ENCODE measurements at regions not wholly inside any gene's neighbourhood (a gene's known extent, or its start where the extent isn't known, plus 50 kb on each side); places are given as distances from the start of the nearest gene placed in this dataset.

DNA sequence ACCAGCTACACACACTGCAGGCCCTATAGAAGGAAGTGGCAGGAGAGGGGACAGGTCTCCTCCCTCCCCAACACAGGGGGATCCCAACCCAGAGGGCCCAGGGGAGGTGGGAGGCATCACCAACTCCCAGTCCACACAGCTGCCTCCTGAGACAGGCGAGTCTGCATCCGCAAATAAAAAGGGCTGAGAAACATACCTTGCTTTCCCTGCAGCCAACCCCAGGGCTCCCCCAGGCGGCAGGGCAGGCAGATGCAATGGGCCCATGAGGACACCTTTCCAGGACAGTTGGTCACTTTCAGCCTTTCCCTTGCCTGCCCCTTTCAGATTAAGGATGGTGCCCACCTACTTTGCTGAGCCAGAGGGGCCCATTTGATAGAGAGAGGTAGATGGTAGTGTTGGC, 180.0 kb downstream of the BRD1 start:
- no peak for DNase-seq (ENCODE audit: low spot score)
- Histone ChIP-seq H3K4me3 (no peak overlapping the region), H3K9me3 (peaks cover 0 to 5% of the 10 kb centered on the region in 2 donors), H3K4me1 (no peaks in the 10 kb centered on the region), H3K27me3 (no peaks in the 10 kb centered on the region), H3K36me3 (no peaks in the 10 kb centered on the region), H3K27ac (no peak overlapping the region)
- TF ChIP-seq, protein P1, sequence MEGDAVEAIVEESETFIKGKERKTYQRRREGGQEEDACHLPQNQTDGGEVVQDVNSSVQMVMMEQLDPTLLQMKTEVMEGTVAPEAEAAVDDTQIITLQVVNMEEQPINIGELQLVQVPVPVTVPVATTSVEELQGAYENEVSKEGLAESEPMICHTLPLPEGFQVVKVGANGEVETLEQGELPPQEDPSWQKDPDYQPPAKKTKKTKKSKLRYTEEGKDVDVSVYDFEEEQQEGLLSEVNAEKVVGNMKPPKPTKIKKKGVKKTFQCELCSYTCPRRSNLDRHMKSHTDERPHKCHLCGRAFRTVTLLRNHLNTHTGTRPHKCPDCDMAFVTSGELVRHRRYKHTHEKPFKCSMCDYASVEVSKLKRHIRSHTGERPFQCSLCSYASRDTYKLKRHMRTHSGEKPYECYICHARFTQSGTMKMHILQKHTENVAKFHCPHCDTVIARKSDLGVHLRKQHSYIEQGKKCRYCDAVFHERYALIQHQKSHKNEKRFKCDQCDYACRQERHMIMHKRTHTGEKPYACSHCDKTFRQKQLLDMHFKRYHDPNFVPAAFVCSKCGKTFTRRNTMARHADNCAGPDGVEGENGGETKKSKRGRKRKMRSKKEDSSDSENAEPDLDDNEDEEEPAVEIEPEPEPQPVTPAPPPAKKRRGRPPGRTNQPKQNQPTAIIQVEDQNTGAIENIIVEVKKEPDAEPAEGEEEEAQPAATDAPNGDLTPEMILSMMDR (IDR thresholded peaks at IDR 0.05) = no peak

DNA sequence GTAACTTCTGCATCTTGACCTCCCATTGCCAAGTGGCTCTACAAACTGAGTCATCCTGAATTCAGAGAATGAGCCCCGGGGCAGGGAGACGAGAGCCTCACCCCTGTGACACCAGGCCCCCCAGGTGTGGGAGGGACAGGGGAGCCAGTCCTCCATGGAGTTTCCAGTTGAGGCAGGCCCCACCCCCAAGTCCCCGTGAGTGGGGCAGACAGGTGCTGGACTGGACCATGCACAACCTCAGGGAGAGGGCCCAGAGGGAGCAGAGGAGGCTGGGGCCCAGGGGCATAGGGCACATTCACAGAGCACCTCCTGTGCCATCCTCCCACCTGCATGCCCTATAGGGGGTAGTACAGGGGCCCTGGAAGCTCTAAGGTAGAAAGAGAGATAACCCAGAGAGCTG, 180.8 kb downstream of the BRD1 start:
- DNase-seq (ENCODE audit: low spot score) = no peak
- Histone ChIP-seq H3K27ac (no peak overlapping the region), H3K4me1 (no peaks in the 10 kb centered on the region), H3K9me3 (peaks cover 0 to 3% of the 10 kb centered on the region in 2 donors), H3K4me3 (no peak overlapping the region), H3K36me3 (no peaks in the 10 kb centered on the region), H3K27me3 (no peaks in the 10 kb centered on the region)
- TF ChIP-seq, protein P1 (IDR thresholded peaks at IDR 0.05) = no peak

DNA sequence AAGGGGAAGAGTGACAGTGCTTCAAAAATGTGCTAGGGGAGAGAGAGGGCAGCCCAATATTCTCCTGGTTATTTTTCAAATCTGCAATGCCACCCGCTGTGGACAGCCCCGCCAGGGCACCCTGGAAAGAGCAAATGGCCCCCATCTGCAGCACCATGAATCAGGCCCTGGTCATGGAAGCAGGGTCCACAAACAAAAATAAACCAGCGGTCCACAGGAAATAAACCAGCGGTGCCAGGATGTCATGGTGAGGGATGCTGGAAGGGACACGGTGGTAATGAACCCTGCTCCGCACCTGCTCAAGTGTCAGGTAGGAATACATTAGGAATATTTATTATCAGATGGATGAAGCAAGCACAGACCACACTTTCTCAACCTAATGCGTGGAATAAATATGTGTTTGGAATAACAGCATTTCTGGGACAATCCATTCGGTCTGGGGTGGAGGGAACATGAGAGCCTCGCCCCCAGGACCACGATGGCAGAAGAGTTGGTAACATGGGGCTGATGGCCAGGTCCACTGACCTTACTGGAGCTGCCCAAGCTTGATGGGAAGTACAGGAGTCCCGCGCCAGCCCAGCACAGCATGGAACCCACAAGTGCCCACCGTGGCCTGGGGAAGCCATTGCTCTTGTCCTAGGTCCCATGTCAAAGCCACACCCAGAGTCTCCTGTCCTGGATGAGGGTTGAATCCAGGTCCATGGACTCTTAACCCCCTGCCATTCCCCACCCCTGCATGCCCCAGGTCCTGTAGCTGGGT, 181.7 kb downstream of the BRD1 start:
- H3K4me3 ChIP-seq = no peak overlapping the region
- DNase-seq (ENCODE audit: low spot score) = no peak
- H3K27me3 ChIP-seq = no peaks in the 10 kb centered on the region
- TF ChIP-seq, protein P1 (IDR thresholded peaks at IDR 0.05) = no peak
- H3K9me3 ChIP-seq = no peaks in the 10 kb centered on the region
- no peaks in the 10 kb centered on the region for H3K36me3 ChIP-seq
- no peaks in the 10 kb centered on the region for H3K4me1 ChIP-seq
- no peak overlapping the region for H3K27ac ChIP-seq

DNA sequence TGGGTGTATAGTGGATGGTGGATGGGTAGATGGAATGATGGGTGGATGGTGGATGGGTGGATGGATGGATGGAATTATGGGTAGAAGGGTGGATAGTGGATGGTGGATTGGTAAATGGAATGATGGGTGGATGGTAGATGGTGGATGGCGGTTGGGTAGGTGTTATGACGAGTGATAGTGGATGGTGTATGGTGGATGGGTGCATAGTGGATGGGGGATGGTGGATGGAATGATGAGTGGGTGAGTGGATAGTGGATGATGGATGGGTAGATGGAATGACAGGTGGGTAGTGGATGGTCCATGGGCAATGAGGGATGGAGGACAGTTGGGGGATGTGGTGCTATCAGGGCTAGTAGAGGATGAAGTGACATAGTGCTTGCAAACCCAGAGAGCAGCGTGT, 182.4 kb downstream of the BRD1 start:
- no peak overlapping the region for H3K27ac ChIP-seq
- TF ChIP-seq, protein P1 (IDR thresholded peaks at IDR 0.05) = no peak
- no peaks in the 10 kb centered on the region for H3K27me3 ChIP-seq
- H3K36me3 ChIP-seq = no peaks in the 10 kb centered on the region
- H3K9me3 ChIP-seq = no peaks in the 10 kb centered on the region
- no peak overlapping the region for H3K4me3 ChIP-seq
- H3K4me1 ChIP-seq = no peaks in the 10 kb centered on the region
- no peak for DNase-seq (ENCODE audit: low spot score)

DNA sequence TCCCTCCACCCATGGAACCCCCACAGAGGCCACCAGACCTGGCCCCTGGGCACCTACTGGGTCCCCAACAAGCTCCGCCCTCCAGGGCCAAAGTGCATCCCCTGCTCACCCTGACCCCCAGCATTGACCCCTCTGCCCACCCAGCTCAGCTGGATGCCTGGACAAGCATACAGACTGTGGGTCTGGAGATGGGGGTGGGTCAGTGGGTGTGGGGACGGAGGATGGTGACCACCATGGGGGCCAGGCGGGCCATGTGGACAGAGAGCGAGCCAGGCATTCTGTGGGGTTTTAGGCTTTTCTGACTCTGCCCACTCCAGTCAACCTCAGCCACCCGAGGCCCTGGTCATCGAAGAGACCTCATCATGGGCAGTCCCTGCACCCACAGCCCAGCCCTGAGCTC, 183.7 kb downstream of the BRD1 start:
- H3K27me3 ChIP-seq = no peaks in the 10 kb centered on the region
- H3K36me3 ChIP-seq = no peaks in the 10 kb centered on the region
- TF ChIP-seq, protein P1 (IDR thresholded peaks at IDR 0.05) = no peak
- H3K4me1 ChIP-seq = no peaks in the 10 kb centered on the region
- H3K4me3 ChIP-seq = no peak overlapping the region
- no peak for DNase-seq (ENCODE audit: low spot score)
- H3K9me3 ChIP-seq = no peaks in the 10 kb centered on the region
- no peak overlapping the region for H3K27ac ChIP-seq

DNA sequence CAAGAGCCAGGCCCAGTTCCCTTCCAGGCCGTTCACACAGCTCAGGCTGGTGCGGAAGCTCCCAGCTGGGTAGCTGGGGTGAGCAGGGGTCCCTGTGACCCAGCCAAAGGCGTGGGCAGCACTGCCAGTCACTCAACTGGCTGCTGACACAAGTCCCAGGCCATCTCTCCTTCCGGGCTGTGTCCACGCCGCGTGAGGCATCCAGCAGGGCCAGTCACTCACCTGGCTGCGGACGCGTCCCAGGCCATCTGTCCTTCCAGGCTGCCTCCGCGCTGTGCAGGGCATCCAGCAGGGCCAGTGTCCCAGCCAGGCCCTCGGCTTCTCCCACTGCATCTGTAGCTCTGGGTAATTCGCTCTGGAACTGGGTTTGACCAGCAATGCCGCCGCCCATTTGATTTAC, 184.2 kb downstream of the BRD1 start:
- no peak for DNase-seq (ENCODE audit: low spot score)
- Histone ChIP-seq H3K4me1 (no peaks in the 10 kb centered on the region), H3K27ac (no peak overlapping the region), H3K9me3 (no peaks in the 10 kb centered on the region), H3K36me3 (no peaks in the 10 kb centered on the region), H3K27me3 (no peaks in the 10 kb centered on the region), H3K4me3 (no peak overlapping the region)
- TF ChIP-seq, protein P1 (IDR thresholded peaks at IDR 0.05) = no peak

Measured in right atrium auricular region (tissue), 2 donors.